HEK293T (cell line): ENCODE measurements at regions not wholly inside any gene's neighbourhood (a gene's known extent, or its start where the extent isn't known, plus 50 kb on each side); places are given as distances from the start of the nearest gene placed in this dataset.

Source experiments
- CTCF ChIA-PET: fragments of 350-600 bp; formaldehyde crosslinking; extraction: SDS; loops from one replicate; lab custom pipeline; 2021; ENCODE audit warnings: antibody characterized with exemption, inconsistent platforms; lab: Yijun Ruan, JAX
- POLR2A ChIA-PET: fragments of 350-600 bp; formaldehyde crosslinking; extraction: SDS; loops from one replicate; lab custom pipeline; 2020; ENCODE audit warnings: antibody characterized with exemption, inconsistent platforms; lab: Yijun Ruan, JAX
- DNase-seq: peaks from one replicate; pipeline ENCODE4 v3.0.0; 2012; ENCODE audit warnings: mixed read lengths; ENCODE audit errors: extremely low spot score
- ARNT ChIP-seq: fragments of 450-650 bp; IDR thresholded peaks from 2 replicates; pipeline ENCODE4 v1.6.1; 2017; ENCODE audit warnings: mild to moderate bottlenecking
- BHLHE40 ChIP-seq: fragments of 450-650 bp; IDR thresholded peaks from 2 replicates; pipeline ENCODE4 v1.6.1; 2016; ENCODE audit warnings: mild to moderate bottlenecking, moderate library complexity, borderline replicate concordance
- CTBP1 ChIP-seq: fragments of 450-650 bp; IDR thresholded peaks from 2 replicates; pipeline ENCODE4 v1.6.1; 2016; ENCODE audit warnings: borderline replicate concordance
- ELF4 ChIP-seq: fragments of 450-650 bp; IDR thresholded peaks from 2 replicates; pipeline ENCODE4 v1.6.1; 2017; ENCODE audit warnings: antibody characterized with exemption
- FOXA1 ChIP-seq: fragments of 450-650 bp; IDR thresholded peaks from 2 replicates; pipeline ENCODE4 v1.6.1; 2016; ENCODE audit warnings: mild to moderate bottlenecking
- FOXK2 ChIP-seq: fragments of 450-650 bp; IDR thresholded peaks from 2 replicates; pipeline ENCODE4 v1.6.1; 2016; ENCODE audit warnings: mild to moderate bottlenecking
- FOXM1 ChIP-seq: fragments of 450-650 bp; IDR thresholded peaks from 2 replicates; pipeline ENCODE4 v1.6.1; 2017; ENCODE audit warnings: mild to moderate bottlenecking, borderline replicate concordance
- HDGF ChIP-seq: fragments of 450-650 bp; IDR thresholded peaks from 2 replicates; pipeline ENCODE4 v1.6.1; 2017; ENCODE audit warnings: antibody characterized with exemption, borderline replicate concordance
- L3MBTL2 ChIP-seq: fragments of 450-650 bp; conservative IDR thresholded peaks from 2 replicates; pipeline ENCODE4 v1.6.1; 2016; ENCODE audit warnings: mild to moderate bottlenecking
- LEF1 ChIP-seq: fragments of 450-650 bp; IDR thresholded peaks from 2 replicates; pipeline ENCODE4 v1.6.1; 2017; ENCODE audit warnings: mild to moderate bottlenecking, borderline replicate concordance
- NFRKB ChIP-seq: fragments of 450-650 bp; IDR thresholded peaks from 2 replicates; pipeline ENCODE4 v1.6.1; 2016; ENCODE audit warnings: mild to moderate bottlenecking, moderate library complexity
- SP1 ChIP-seq: fragments of 450-650 bp; IDR thresholded peaks from 2 replicates; pipeline ENCODE4 v1.6.1; 2017
- SUZ12 ChIP-seq: fragments of 450-650 bp; IDR thresholded peaks from 2 replicates; pipeline ENCODE4 v1.6.1; 2016; ENCODE audit warnings: mild to moderate bottlenecking
- TARDBP ChIP-seq: fragments of 450-650 bp; IDR thresholded peaks from 2 replicates; pipeline ENCODE4 v1.6.1; 2016
- ZNF384 ChIP-seq: fragments of 450-650 bp; IDR thresholded peaks from 2 replicates; pipeline ENCODE4 v1.6.1; 2016
- TF ChIP-seq, protein P1 (sequence below): fragments of 450-650 bp; IDR thresholded peaks from 2 replicates; pipeline ENCODE4 v1.6.1; 2016

DNA sequence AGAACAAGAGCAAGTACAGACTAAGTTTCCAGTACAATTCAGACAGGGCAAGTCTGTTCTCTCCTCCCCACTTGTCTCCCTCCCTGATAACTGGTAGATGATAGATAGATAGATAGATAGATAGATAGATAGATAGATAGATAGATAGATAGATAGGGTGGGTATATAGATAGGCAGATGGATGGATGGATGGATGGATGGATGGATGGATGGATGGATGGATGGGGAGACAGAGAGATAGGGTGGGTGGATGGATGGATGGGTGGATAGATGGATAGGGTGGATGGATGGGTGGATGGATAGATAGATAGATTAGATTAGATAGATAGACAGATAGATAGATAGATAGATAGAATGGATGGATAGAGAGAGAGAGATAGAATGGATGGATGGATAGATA is 152.8 kb upstream of the MKLN1 start:
- TF ChIP-seq CTBP1 (no peak), SUZ12 (no peak), ARNT (no peak), L3MBTL2 (no peak), FOXA1 (no peak), ZNF384 (no peak), SP1 (no peak), FOXK2 (no peak), HDGF (no peak)
- ChIA-PET POLR2A (no interaction called here), CTCF (no interaction called here)
- DNase-seq, result no peak

DNA sequence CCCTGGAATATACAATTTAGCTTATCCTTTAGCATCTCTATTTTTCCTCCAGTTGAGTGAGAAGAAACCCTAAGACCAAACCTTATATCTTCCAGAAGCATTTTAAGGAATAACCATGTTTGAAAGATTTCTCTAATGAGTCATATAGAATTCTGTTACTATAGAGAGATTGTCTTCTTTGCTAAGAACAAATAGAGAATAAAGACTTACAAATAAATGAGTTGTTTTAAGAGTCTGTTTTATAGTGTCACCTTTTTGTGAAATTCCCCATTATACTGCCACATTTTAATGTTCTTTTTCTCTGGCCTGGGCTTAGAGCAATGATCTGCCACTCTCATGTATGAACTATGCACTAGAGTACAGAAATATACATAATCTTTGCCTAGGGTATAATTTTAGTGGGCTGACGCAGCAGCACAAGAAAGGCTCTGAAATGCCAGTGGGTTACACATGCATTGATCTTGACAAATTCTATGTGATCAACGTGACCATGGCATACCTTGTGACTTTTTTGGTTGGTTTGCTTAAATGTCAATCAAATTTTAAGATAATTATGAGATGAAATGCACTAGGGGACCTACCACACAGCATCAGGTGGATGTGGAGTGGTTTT is 145.1 kb upstream of the MKLN1 start:
- CTCF ChIA-PET, result interaction anchor here (0.6 kb wide), 1 partner anchor 30 kb away, joined by 4 read pairs; no protein-coding TSS in a partner anchor
- DNase-seq, result no peak
- TF ChIP-seq BHLHE40, result no peak
- TF ChIP-seq, protein P1, sequence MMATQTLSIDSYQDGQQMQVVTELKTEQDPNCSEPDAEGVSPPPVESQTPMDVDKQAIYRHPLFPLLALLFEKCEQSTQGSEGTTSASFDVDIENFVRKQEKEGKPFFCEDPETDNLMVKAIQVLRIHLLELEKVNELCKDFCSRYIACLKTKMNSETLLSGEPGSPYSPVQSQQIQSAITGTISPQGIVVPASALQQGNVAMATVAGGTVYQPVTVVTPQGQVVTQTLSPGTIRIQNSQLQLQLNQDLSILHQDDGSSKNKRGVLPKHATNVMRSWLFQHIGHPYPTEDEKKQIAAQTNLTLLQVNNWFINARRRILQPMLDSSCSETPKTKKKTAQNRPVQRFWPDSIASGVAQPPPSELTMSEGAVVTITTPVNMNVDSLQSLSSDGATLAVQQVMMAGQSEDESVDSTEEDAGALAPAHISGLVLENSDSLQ, result no peak
- no peak for TF ChIP-seq SP1
- no peak for TF ChIP-seq LEF1
- no peak for TF ChIP-seq ARNT
- no peak for TF ChIP-seq ZNF384
- no peak for TF ChIP-seq NFRKB
- no peak for TF ChIP-seq HDGF
- TF ChIP-seq FOXA1, result no peak
- TF ChIP-seq CTBP1, result no peak
- TF ChIP-seq FOXK2, result no peak
- TF ChIP-seq SUZ12, result no peak
- no peak for TF ChIP-seq L3MBTL2
- POLR2A ChIA-PET, result no interaction called here

DNA sequence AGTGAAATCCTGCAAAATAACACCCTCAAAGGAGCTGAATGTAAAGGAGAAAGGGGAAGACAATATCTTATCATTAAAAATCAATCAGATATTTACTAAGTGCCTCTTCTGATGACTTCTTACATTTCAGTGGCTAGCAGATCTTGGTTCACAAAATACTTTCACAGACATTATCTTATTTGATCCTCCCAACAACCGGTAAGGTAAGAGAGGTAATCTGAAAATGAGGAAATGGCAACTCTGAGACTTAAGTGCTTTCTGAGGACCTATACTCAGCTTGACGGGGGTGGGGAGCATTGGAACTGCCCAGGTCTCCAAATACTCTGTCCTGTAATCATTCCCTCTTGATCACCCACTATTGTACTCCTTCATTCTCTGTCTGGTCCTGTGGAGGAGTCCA is 144.6 kb upstream of the MKLN1 start:
- POLR2A ChIA-PET, result no interaction called here
- TF ChIP-seq SUZ12 (no peak), SP1 (no peak), FOXA1 (no peak), ARNT (no peak), TARDBP (no peak), ZNF384 (no peak), CTBP1 (no peak), ELF4 (no peak), FOXM1 (no peak), BHLHE40 (no peak), HDGF (no peak)
- TF ChIP-seq, protein P1, result no peak
- no peak for DNase-seq
- CTCF ChIA-PET, result no interaction called here

DNA sequence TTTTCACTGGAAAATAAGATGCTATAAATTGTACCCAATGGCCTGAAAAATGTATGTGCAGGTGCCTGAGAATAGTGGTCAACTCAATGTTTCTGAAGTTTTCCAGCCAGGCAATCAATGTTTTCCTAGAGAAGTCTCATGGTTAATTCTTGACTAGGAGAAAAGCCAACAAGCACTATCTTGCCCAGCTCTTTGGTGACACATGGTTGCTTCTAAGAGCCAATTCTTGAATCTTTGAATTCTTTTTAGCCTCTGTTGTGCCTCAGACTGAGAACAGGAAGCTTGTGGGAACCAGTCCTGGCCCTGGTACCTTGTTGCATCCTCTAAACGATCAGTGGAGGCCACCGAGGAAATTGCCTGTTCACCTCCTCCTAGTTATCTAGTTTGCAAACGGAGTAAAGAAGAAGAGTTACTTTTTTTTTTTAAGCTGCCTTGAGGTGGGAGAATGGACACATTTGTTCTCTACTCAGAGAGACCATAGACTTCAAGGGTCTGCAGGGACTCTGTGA is 144.0 kb upstream of the MKLN1 start:
- ChIA-PET POLR2A (no interaction called here), CTCF (no interaction called here)
- no peak for DNase-seq
- TF ChIP-seq ARNT (no peak), FOXM1 (no peak), HDGF (no peak)
- TF ChIP-seq, protein P1, result no peak

DNA sequence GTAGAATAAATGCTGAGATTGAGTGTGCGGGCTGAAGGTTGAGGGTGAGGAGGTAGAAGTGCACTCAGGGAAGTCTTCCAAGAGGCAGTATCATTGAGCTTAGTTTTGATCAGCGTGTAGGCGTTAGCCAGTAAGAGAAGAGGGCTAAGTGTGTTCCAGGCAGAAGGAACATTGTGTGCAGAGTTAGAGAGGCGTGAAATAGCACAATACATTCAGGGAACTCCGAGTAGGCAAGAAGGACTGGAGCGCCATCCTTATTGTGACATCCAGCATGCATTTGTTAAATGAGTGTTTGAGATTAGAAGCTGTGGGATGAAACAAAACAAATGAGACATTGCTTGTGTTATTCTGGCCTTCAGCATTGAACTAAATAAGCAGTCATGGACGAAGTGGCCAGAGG is 140.9 kb upstream of the MKLN1 start:
- ChIA-PET POLR2A (no interaction called here), CTCF (no interaction called here)
- no peak for DNase-seq

More for the DNA sequence above, 140.9 kb upstream of the MKLN1 start:
- TF ChIP-seq L3MBTL2, result no peak
- no peak for TF ChIP-seq BHLHE40
- no peak for TF ChIP-seq ELF4
- TF ChIP-seq FOXA1, result no peak
- TF ChIP-seq, protein P1, result no peak
- TF ChIP-seq FOXK2, result no peak
- no peak for TF ChIP-seq CTBP1
- TF ChIP-seq TARDBP, result no peak
- TF ChIP-seq LEF1, result no peak
- no peak for TF ChIP-seq SP1
- no peak for TF ChIP-seq HDGF
- no peak for TF ChIP-seq ARNT
- TF ChIP-seq ZNF384, result no peak
- TF ChIP-seq FOXM1, result no peak
- TF ChIP-seq NFRKB, result no peak
